ENCODE measurements at regions not wholly inside any gene's neighbourhood (a gene's known extent, or its start where the extent isn't known, plus 50 kb on each side); places are given as distances from the start of the nearest gene placed in this dataset.
A peak's percentile ranks its signal among the peaks of the same experiment; 100 is the strongest.

GRCh38 chr10:128642502-128642901 is 516.3 kb upstream of the MKI67 start:
- ChIA-PET CTCF (ENCODE audit: low intra/inter-chr PET ratio) (no interaction called here), POLR2A (no interaction called here)
- Histone ChIP-seq H3K9ac (ENCODE audit: insufficient read depth in 1 of 2, low read depth in 2 of 2, low read length in 2 of 2) (no peak overlapping the region), H2AFZ (ENCODE audit: low read depth, low read length) (no peak overlapping the region), H3K79me2 (ENCODE audit: control insufficient read depth, insufficient read depth, low read length) (no peaks in the 10 kb centered on the region), H3K4me2 (ENCODE audit: insufficient read depth, low read length) (no peak overlapping the region), H3K4me3 (no peak overlapping the region), H3K36me3 (ENCODE audit: control insufficient read depth, insufficient read depth, low read length) (no peaks in the 10 kb centered on the region), H3K27ac (ENCODE audit: extremely low read depth, low read depth, low read length) (no peak overlapping the region), H3K27me3 (ENCODE audit: control insufficient read depth in 2 of 2, insufficient read depth in 2 of 2, low read length in 2 of 2) (no peaks in the 10 kb centered on the region), H3K9me1 (ENCODE audit: control insufficient read depth, insufficient read depth, low read length) (no peaks in the 10 kb centered on the region), H3K4me1 (replicated peaks in 1 of 2; ENCODE audit: control insufficient read depth in 2 of 2, insufficient read depth in 2 of 2, low read length in 2 of 2) (no peaks in the 10 kb centered on the region), H4K20me1 (replicated peaks; ENCODE audit: control insufficient read depth, insufficient read depth, low read length) (no peaks in the 10 kb centered on the region), H3K9me3 (replicated peaks; ENCODE audit: control insufficient read depth, insufficient read depth, low read depth, low read length) (no peaks in the 10 kb centered on the region)
- ATAC-seq (peak; percentile 72; the same call in 2 of the 3 replicates), FAIRE-seq (no peak), DNase-seq (ENCODE audit: extremely low read depth in 1 of 4, low spot score in 3 of 4) (no peak)
- 60% methylated on average over 2 of the region's 2 CpGs for WGBS (ENCODE audit: insufficient coverage, low coverage, missing lambda C conversion rate)
- in situ Hi-C loops (cut with MboI): no loop called here
- BruUV-seq (replicated peaks): no TSS peak
- intact Hi-C loops (cut with micrococcal nuclease): no loop called here
- no peak for TF ChIP-seq PHF21A (IDR thresholded peaks at IDR 0.05; ENCODE audit: borderline replicate concordance, low read depth)
- TF ChIP-seq BCOR (IDR thresholded peaks at IDR 0.05): no peak
- peak; percentile 74 for TF ChIP-seq ATF7 (IDR thresholded peaks at IDR 0.05)
- TF ChIP-seq TRIM24 (IDR thresholded peaks at IDR 0.05): peak in 1 of 2 experiments; percentile 43; a peak in 1 of 4 replicates
- TF ChIP-seq FOSL1 (tag; conservative IDR thresholded peaks at IDR 0.05): peak; percentile 47; the same call in 1 of the 2 replicates
- TF ChIP-seq NR2C2 (CRISPR knock-in tag; IDR thresholded peaks at IDR 0.05): no peak
- peak; percentile 34; the same call in 1 of the 2 replicates for TF ChIP-seq NR2C2 (tag; IDR thresholded peaks at IDR 0.05)
- TF ChIP-seq ZNF175 (CRISPR knock-in tag; IDR thresholded peaks at IDR 0.05; ENCODE audit: low read depth): peak; percentile 36; the same call in 1 of the 2 replicates
- TF ChIP-seq ZNF668 (CRISPR knock-in tag; IDR thresholded peaks at IDR 0.05): no peak
- TF ChIP-seq RUNX1 (IDR thresholded peaks at IDR 0.05; ENCODE audit: low read depth): no peak
- peak; percentile 39; the same call in 1 of the 2 replicates for TF ChIP-seq POLR2H (tag; IDR thresholded peaks at IDR 0.05; ENCODE audit: low read depth)
- TF ChIP-seq, protein P1, sequence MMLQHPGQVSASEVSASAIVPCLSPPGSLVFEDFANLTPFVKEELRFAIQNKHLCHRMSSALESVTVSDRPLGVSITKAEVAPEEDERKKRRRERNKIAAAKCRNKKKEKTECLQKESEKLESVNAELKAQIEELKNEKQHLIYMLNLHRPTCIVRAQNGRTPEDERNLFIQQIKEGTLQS (IDR thresholded peaks at IDR 0.05): peak; percentile 82
- TF ChIP-seq, protein P1 (CRISPR knock-in tag; conservative IDR thresholded peaks at IDR 0.05): no peak
- no peak for TF ChIP-seq NR2C1 (IDR thresholded peaks at IDR 0.05)
- TF ChIP-seq NR2C1 (tag; IDR thresholded peaks at IDR 0.05): peak; percentile 26; the same call in 1 of the 2 replicates
- TF ChIP-seq HDAC3 (IDR thresholded peaks at IDR 0.05; ENCODE audit: borderline replicate concordance, partially characterized antibody): no peak
- peak in 1 of 2 experiments; percentile 95; a peak in 2 of 4 replicates for TF ChIP-seq SRF (CRISPR knock-in tag; IDR thresholded peaks at IDR 0.05)
- TF ChIP-seq RBM25 (IDR thresholded peaks at IDR 0.05; ENCODE audit: low read depth, low read length, severe bottlenecking): no peak
- 0 out of 2 replicates have a peak, but pooled peaks have one; percentile 26 for TF ChIP-seq ZNF589 (CRISPR knock-in tag; IDR thresholded peaks at IDR 0.05; ENCODE audit: low read depth)
- TF ChIP-seq ZNF511 (CRISPR knock-in tag; IDR thresholded peaks at IDR 0.05): no peak
- TF ChIP-seq JUN (IDR thresholded peaks at IDR 0.05; ENCODE audit: borderline replicate concordance, low read depth, low read length): peak; percentile 38; the same call in 1 of the 2 replicates
- no peak for TF ChIP-seq JUN (CRISPR knock-in tag; IDR thresholded peaks at IDR 0.05; ENCODE audit: borderline replicate concordance)
- no peak for TF ChIP-seq HIVEP1 (CRISPR knock-in tag; IDR thresholded peaks at IDR 0.05)
- TF ChIP-seq, protein P2, sequence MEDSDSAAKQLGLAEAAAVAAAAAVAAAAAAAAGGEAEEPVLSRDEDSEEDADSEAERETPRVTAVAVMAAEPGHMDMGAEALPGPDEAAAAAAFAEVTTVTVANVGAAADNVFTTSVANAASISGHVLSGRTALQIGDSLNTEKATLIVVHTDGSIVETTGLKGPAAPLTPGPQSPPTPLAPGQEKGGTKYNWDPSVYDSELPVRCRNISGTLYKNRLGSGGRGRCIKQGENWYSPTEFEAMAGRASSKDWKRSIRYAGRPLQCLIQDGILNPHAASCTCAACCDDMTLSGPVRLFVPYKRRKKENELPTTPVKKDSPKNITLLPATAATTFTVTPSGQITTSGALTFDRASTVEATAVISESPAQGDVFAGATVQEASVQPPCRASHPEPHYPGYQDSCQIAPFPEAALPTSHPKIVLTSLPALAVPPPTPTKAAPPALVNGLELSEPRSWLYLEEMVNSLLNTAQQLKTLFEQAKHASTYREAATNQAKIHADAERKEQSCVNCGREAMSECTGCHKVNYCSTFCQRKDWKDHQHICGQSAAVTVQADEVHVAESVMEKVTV (CRISPR knock-in tag; IDR thresholded peaks at IDR 0.05): no peak

All from K562 (cell line).